GM19438 (cell line): ENCODE measurements at regions not wholly inside any gene's neighbourhood (a gene's known extent, or its start where the extent isn't known, plus 50 kb on each side); places are given as distances from the start of the nearest gene placed in this dataset.
"Not testable (repeated sequence)": the region's sequence is repeated elsewhere in the genome, so short reads cannot be mapped to it uniquely, and the experiment has no call there.

Experiments
- ATAC-seq: cut with Tn5 transposase; IDR thresholded peaks from one replicate; pipeline ENCODE4 v1.9.1; 2021; ENCODE audit warnings: low read depth; ENCODE audit not compliant: unreplicated experiment

- ATAC-seq: no peak
These were observed 58.4 kb upstream of the WAPL start for GRCh38 chr10:86579883-86580520.

- no peak for ATAC-seq
These were observed 58.9 kb upstream of the WAPL start for GRCh38 chr10:86580521-86580891.

GRCh38 chr10:86583983-86584382 is 62.4 kb upstream of the WAPL start:
- no peak for ATAC-seq

GRCh38 chr10:86585037-86585929 is 63.7 kb upstream of the WAPL start:
- peak; percentile 93 for ATAC-seq

- no peak for ATAC-seq
These were observed 64.9 kb upstream of the WAPL start for GRCh38 chr10:86586516-86586915.

- not testable (repeated sequence) for ATAC-seq
These were observed 65.6 kb upstream of the OPN4 start for GRCh38 chr10:86588781-86589180.

GRCh38 chr10:86591436-86591835 is 62.9 kb upstream of the OPN4 start:
- no peak for ATAC-seq

GRCh38 chr10:86592413-86592812 is 61.9 kb upstream of the OPN4 start:
- no peak for ATAC-seq

GRCh38 chr10:86594535-86594934 is 59.8 kb upstream of the OPN4 start:
- no peak for ATAC-seq

- no peak for ATAC-seq
These were observed 58.9 kb upstream of the OPN4 start for GRCh38 chr10:86595496-86595895.

GRCh38 chr10:86596266-86596665 is 58.1 kb upstream of the OPN4 start:
- no peak for ATAC-seq

- no peak for ATAC-seq
These were observed 57.0 kb upstream of the OPN4 start for GRCh38 chr10:86597306-86597705.

GRCh38 chr10:86598151-86598550 is 56.2 kb upstream of the OPN4 start:
- ATAC-seq: no peak

GRCh38 chr10:86599041-86599440 is 55.3 kb upstream of the OPN4 start:
- no peak for ATAC-seq

- peak; percentile 99 for ATAC-seq
These were observed 54.6 kb upstream of the OPN4 start for GRCh38 chr10:86599729-86600128.

GRCh38 chr10:86600296-86600695 is 54.1 kb upstream of the OPN4 start:
- no peak for ATAC-seq

- ATAC-seq: no peak
These were observed 52.3 kb upstream of the OPN4 start for GRCh38 chr10:86601956-86602602.

- no peak for ATAC-seq
These were observed 51.1 kb upstream of the OPN4 start for GRCh38 chr10:86603256-86603655.
